ENCODE measurements at regions not wholly inside any gene's neighbourhood (a gene's known extent, or its start where the extent isn't known, plus 50 kb on each side); places are given as distances from the start of the nearest gene placed in this dataset.

DNA sequence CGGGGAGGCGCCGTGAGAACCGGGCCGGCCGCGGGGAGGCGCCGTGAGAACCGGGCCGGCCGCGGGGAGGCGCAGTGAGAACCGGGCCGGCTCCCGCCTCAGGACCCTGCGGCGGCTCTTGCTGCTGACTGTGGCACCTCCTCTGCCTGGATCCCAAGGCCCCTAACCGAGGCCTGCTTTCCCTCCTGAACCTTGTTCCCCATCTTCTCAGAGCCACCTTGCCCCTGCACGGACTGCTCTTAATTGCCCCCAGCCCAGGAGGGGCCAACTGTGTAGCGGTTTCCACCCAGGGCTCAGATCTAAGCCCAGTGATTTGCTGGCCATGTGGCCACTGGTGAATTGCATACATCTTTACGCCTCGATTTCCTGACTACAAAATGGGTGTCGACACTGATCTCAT, 112.2 kb upstream of the B3GAT1 start:
- H3K27me3 Mint-ChIP-seq: no peaks in the 10 kb centered on the region
- H3K36me3 Mint-ChIP-seq (ENCODE audit: low read depth): no peaks in the 10 kb centered on the region
- H3K27ac Mint-ChIP-seq: no peak overlapping the region
- H3K4me1 Mint-ChIP-seq (ENCODE audit: low read depth): no peaks in the 10 kb centered on the region
- H3K9me3 Mint-ChIP-seq: no peaks in the 10 kb centered on the region
- no peak for DNase-seq
- H3K4me3 Mint-ChIP-seq: no peak overlapping the region

DNA sequence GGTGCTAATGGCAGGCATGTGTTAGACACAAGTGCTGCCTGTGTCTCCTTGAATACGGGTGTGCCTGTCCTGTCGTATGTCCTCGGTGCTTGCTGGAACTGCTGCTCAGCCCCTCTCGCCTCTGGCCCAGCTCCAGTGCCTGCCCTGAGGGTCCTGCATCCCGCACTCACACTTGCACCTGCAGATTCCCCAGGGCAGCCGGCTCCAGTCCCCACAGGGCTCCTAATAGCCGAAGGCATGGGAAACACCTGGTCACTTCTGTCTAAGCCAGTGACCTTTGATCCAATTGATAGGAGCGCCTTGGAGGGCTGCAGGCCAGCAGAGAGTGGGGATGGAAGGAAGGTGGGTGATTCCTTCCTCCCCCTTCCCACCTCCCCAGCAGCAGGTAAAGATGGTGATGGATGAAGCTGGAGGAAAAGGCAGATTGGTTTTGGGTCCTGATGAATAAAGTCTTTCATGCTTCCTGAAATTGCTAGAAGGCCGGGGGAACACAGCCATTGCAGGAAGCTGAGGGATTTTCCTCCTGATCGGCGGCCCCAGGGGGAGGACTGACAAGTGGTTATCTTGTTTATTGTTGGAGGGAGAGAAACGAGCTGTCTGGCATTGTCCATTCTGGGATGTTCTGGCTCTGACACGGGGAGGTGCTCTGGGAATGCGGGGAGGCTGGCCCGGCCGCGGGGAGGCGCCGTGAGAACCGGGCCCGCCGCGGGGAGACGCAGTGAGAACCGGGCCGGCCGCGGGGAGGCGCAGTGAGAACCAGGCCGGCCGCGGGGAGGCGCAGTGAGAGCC, 110.9 kb upstream of the B3GAT1 start:
- Mint-ChIP-seq H3K4me3 (no peak overlapping the region), H3K4me1 (ENCODE audit: low read depth) (no peaks in the 10 kb centered on the region), H3K27me3 (no peaks in the 10 kb centered on the region), H3K9me3 (no peaks in the 10 kb centered on the region), H3K27ac (no peak overlapping the region), H3K36me3 (ENCODE audit: low read depth) (no peaks in the 10 kb centered on the region)
- no peak for DNase-seq

DNA sequence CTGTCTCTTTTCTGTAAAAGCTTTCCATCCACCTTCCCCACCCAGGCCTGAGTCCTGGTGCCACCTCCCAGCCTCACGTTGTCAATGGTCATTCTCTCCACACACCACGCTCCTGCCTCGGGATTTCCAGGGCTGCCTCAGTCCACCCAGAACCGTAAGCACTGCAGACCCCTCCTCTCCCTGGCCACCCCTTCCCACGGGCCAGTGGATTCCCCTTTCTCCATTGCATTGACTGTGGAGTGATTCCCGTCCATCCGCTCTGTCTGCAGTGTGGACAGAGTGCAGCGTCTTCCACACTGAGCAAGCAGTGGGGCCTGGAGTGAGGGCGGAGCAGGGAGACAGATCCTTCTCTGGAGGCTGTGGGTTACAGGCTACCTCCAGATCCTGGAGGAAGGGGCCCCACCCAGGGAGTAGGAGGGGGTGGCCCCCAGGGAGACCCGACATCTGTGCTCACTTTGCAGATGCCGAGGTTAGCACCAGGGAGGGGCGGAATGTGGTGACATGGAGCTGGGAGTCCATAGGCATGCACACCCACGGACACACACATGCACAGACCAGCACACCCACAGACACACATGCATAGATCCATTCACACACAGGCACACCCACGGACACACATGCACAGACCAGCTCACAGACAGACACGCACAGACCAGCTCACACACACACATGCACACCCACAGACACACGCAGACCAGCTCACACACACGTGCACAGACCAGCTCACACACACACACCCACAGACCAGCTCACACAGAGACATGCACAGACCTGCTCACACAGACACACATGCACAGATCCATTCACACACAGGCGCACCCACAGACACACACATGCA, 109.6 kb upstream of the B3GAT1 start:
- Mint-ChIP-seq H3K4me3 (no peak overlapping the region), H3K36me3 (ENCODE audit: low read depth) (no peaks in the 10 kb centered on the region), H3K27ac (no peak overlapping the region), H3K4me1 (ENCODE audit: low read depth) (no peaks in the 10 kb centered on the region), H3K9me3 (no peaks in the 10 kb centered on the region), H3K27me3 (no peaks in the 10 kb centered on the region)
- no peak for DNase-seq

DNA sequence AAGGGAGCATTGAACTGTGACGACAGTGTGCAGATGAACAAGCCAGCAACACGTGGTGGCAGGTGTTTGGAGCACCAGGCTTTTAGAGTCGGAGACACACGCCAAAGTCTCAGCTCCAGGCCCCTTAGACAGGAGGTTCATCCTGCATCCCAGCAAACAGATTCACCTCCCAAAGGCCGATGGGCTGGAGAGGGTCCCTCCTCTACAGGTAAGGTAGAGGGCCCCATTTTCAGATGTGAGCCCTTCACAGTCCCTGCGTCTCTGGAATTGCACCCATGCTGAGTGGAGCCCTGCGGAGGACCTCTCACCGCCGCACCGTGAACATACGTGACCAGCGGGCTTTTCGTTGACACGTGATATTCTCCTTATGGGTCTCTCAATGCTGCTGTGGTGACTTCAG, 109.0 kb upstream of the B3GAT1 start:
- Mint-ChIP-seq H3K27me3 (no peaks in the 10 kb centered on the region), H3K36me3 (ENCODE audit: low read depth) (no peaks in the 10 kb centered on the region), H3K27ac (no peak overlapping the region), H3K4me1 (ENCODE audit: low read depth) (no peaks in the 10 kb centered on the region), H3K4me3 (no peak overlapping the region), H3K9me3 (no peaks in the 10 kb centered on the region)
- no peak for DNase-seq

GRCh38 chr11:134519788-134520187, 107.7 kb upstream of the B3GAT1 start:
- Mint-ChIP-seq H3K4me1 (ENCODE audit: low read depth) (no peaks in the 10 kb centered on the region), H3K27ac (no peak overlapping the region), H3K27me3 (no peaks in the 10 kb centered on the region)

GRCh38 chr11:134519390-134519750, 107.3 kb upstream of the B3GAT1 start:
- Mint-ChIP-seq H3K27ac (no peak overlapping the region), H3K4me1 (ENCODE audit: low read depth) (no peaks in the 10 kb centered on the region), H3K9me3 (no peaks in the 10 kb centered on the region), H3K4me3 (no peak overlapping the region), H3K36me3 (ENCODE audit: low read depth) (no peaks in the 10 kb centered on the region), H3K27me3 (no peaks in the 10 kb centered on the region)
- no peak for DNase-seq

More at GRCh38 chr11:134519788-134520187, 107.7 kb upstream of the B3GAT1 start:
- H3K36me3 Mint-ChIP-seq (ENCODE audit: low read depth): no peaks in the 10 kb centered on the region
- DNase-seq: no peak
- H3K4me3 Mint-ChIP-seq: no peak overlapping the region
- H3K9me3 Mint-ChIP-seq: no peaks in the 10 kb centered on the region

GRCh38 chr11:134518616-134519389, 106.8 kb upstream of the B3GAT1 start:
- H3K27ac Mint-ChIP-seq: no peak overlapping the region
- H3K27me3 Mint-ChIP-seq: no peaks in the 10 kb centered on the region
- no peak for DNase-seq
- H3K9me3 Mint-ChIP-seq: no peaks in the 10 kb centered on the region
- H3K4me3 Mint-ChIP-seq: no peak overlapping the region
- H3K4me1 Mint-ChIP-seq (ENCODE audit: low read depth): no peaks in the 10 kb centered on the region
- no peaks in the 10 kb centered on the region for H3K36me3 Mint-ChIP-seq (ENCODE audit: low read depth)

DNA sequence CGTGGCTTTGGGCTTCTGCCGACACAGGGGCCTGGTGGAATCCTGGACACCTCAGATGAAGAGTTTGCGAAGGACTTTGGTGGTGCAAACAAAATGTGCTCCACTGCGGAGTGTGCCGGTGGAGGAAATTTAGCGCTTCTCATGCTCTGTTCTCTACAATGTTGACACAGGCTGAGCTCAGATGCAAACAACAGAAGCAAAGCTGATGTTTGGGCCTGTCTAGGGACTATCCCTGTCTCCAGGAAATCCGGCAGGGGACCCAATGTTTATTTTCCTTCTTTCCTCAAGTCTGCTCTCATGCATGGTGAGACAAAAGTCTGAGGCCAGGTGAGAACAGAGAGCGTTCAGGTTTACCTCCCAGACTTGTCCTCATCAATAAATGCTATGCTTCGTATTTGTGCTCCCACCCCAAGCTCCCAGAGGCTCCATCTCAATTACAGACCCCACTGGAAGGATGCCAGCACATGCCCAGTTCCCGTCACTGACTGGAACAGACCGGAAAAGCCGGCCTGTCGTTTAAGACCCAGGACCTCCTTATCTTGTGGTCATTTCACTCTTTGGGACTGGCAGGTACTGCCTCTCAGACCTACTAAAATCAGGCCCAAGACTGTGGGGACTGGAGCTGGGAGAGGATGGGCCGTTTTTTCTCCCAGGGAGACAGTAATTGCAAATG, 105.7 kb upstream of the B3GAT1 start:
- Mint-ChIP-seq H3K9me3 (no peaks in the 10 kb centered on the region), H3K36me3 (ENCODE audit: low read depth) (no peaks in the 10 kb centered on the region), H3K27me3 (no peaks in the 10 kb centered on the region), H3K27ac (no peak overlapping the region), H3K4me1 (ENCODE audit: low read depth) (no peaks in the 10 kb centered on the region), H3K4me3 (no peak overlapping the region)
- no peak for DNase-seq

DNA sequence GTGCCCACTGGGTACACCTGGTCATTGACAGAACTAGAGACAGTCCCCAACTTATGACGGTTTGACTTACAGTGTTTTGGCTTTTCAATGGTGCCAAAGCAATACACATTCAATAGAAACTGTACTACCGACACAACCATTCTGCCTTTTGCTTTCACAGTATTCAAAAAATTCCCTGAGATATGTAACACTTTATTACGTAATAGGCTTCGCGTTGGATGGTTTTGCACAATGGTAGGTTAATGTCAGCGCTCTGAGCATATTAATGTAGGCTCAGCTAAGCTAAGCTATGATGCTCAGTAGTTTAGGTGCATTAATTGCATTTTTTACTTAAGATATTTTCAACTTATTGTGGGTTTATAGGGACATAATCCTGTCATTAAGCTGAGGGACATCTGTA, 105.1 kb upstream of the B3GAT1 start:
- H3K4me3 Mint-ChIP-seq: no peak overlapping the region
- H3K36me3 Mint-ChIP-seq (ENCODE audit: low read depth): no peaks in the 10 kb centered on the region
- H3K4me1 Mint-ChIP-seq (ENCODE audit: low read depth): no peaks in the 10 kb centered on the region
- no peaks in the 10 kb centered on the region for H3K9me3 Mint-ChIP-seq
- H3K27me3 Mint-ChIP-seq: no peaks in the 10 kb centered on the region
- H3K27ac Mint-ChIP-seq: no peak overlapping the region
- no peak for DNase-seq

GRCh38 chr11:134516529-134516928, 104.5 kb upstream of the B3GAT1 start:
- no peaks in the 10 kb centered on the region for H3K27me3 Mint-ChIP-seq
- peak; percentile 5 for DNase-seq
- no peak overlapping the region for H3K4me3 Mint-ChIP-seq
- H3K9me3 Mint-ChIP-seq: no peaks in the 10 kb centered on the region
- H3K36me3 Mint-ChIP-seq (ENCODE audit: low read depth): no peaks in the 10 kb centered on the region
- no peaks in the 10 kb centered on the region for H3K4me1 Mint-ChIP-seq (ENCODE audit: low read depth)
- H3K27ac Mint-ChIP-seq: no peak overlapping the region

DNA sequence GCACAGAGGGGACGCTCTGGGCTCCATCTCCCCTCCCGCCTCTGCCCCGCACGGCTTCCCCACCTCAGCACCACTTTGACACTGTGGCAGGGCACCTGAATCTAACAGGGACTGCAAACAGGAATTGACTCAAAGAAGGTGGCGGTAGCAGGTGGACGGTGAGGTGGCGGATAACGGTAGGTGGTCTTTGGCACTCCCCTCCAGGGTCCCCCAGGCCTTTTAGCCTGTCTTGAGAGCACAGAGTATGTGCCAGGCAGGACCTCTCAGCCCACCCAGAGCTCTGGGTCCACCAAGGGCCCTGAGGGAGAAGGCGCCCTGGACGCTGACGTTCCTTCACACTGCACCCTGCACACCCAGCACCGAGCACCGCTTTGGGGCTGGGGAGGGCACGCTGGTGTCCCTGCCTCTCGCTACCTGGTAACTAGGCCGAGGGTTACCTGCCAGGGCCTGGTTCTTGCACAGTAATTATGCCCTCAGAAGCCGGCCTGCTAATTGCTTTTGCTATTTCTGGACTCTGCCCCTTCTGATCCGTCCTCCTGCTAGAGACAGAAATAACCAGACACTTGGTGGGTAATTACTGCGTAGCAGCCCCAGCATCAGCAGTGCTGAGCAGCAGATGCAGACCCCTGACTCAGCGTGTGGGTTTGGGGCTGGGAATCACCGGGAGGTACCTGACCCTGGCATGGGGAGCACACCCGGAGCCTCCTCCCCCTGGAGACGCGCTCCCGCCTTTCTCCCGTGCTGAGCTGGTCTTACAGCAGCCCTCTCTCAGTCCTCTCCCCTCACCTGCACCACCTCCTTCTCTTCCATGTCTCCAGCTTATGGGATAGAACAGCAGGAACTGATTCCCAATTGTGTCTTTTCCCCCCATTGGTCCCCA, 103.3 kb upstream of the B3GAT1 start:
- Mint-ChIP-seq H3K9me3 (no peaks in the 10 kb centered on the region), H3K27me3 (no peaks in the 10 kb centered on the region), H3K27ac (no peak overlapping the region), H3K4me1 (ENCODE audit: low read depth) (no peaks in the 10 kb centered on the region), H3K36me3 (ENCODE audit: low read depth) (no peaks in the 10 kb centered on the region), H3K4me3 (no peak overlapping the region)
- DNase-seq: no peak

DNA sequence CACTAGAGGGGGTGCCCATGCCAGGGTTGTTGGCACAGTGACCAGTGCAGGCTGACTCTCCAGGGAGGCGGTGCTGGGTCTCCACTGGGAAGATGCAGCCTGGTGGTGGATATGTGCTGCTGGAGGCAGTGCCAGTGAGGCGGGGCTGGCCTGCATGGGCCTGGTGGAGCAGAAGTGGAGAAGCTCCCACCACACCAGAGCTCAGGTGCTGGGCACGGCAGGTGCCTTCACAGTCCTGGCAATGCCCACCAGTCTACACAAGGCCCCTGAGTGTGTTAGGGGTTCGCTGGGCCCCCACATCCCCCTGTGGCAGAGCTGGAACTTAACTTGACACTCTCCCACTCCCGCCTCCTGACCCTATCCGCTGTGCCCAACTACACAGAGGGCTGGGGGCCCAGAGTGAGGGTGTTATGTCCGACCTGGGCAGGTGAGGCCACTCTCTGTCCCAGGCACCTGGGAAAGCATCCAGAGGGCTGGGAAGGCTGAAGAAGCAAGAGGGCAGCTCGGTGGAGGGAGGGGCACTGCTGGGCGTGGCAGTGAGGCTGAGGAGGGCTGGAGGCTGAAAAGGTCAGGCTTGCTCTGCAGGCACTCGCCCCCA, 102.4 kb upstream of the B3GAT1 start:
- H3K36me3 Mint-ChIP-seq (ENCODE audit: low read depth): no peaks in the 10 kb centered on the region
- H3K9me3 Mint-ChIP-seq: no peaks in the 10 kb centered on the region
- DNase-seq: peak; percentile 6
- no peaks in the 10 kb centered on the region for H3K27me3 Mint-ChIP-seq
- no peak overlapping the region for H3K27ac Mint-ChIP-seq
- no peak overlapping the region for H3K4me3 Mint-ChIP-seq
- H3K4me1 Mint-ChIP-seq (ENCODE audit: low read depth): no peaks in the 10 kb centered on the region

GRCh38 chr11:134513585-134514120, 101.6 kb upstream of the B3GAT1 start:
- Mint-ChIP-seq H3K27me3 (no peaks in the 10 kb centered on the region), H3K4me1 (ENCODE audit: low read depth) (no peaks in the 10 kb centered on the region), H3K4me3 (no peak overlapping the region), H3K27ac (no peak overlapping the region), H3K9me3 (no peaks in the 10 kb centered on the region), H3K36me3 (ENCODE audit: low read depth) (no peaks in the 10 kb centered on the region)
- DNase-seq: no peak

All from activated T-cell treated with anti-CD3 and anti-CD28 coated beads, Interleukin-2, amount 50 U/mL, for 24 hours (primary cell).